Endothelial cell (in vitro differentiated cells): ENCODE measurements at regions not wholly inside any gene's neighbourhood (a gene's known extent, or its start where the extent isn't known, plus 50 kb on each side); places are given as distances from the start of the nearest gene placed in this dataset.
A peak's percentile ranks its signal among the peaks of the same experiment; 100 is the strongest.

Source experiments
- DNase-seq: peaks from one replicate; pipeline ENCODE4 v3.0.0; 2021; ENCODE audit warnings: low spot score
- H3K27ac Mint-ChIP-seq: one replicate; pipeline ENCODE4 v1.8.0; 2021; ENCODE audit warnings: mixed read lengths, inconsistent platforms; ENCODE audit not compliant: unreplicated experiment
- H3K27me3 Mint-ChIP-seq: one replicate; pipeline ENCODE4 v1.8.0; 2021; ENCODE audit warnings: mild to moderate bottlenecking, moderate library complexity, mixed read lengths, inconsistent platforms; ENCODE audit not compliant: unreplicated experiment
- H3K36me3 Mint-ChIP-seq: one replicate; pipeline ENCODE4 v1.8.0; 2021; ENCODE audit warnings: mild to moderate bottlenecking, low read depth, mixed read lengths, inconsistent platforms; ENCODE audit not compliant: unreplicated experiment
- H3K4me1 Mint-ChIP-seq: one replicate; pipeline ENCODE4 v1.8.0; 2021; ENCODE audit warnings: mild to moderate bottlenecking, mixed read lengths, inconsistent platforms; ENCODE audit not compliant: unreplicated experiment
- H3K4me3 Mint-ChIP-seq: one replicate; pipeline ENCODE4 v1.8.0; 2021; ENCODE audit warnings: mild to moderate bottlenecking, mixed read lengths, inconsistent platforms; ENCODE audit not compliant: unreplicated experiment
- H3K9me3 Mint-ChIP-seq: one replicate; pipeline ENCODE4 v1.8.0; 2021; ENCODE audit warnings: mixed read lengths, inconsistent platforms; ENCODE audit not compliant: unreplicated experiment
- TF ChIP-seq, protein P1 (sequence below): fragments of 200-600 bp; sonication (generic); IDR thresholded peaks from one replicate; pipeline ENCODE4 v1.5.0; 2021; ENCODE audit warnings: antibody characterized with exemption; ENCODE audit not compliant: unreplicated experiment

DNA sequence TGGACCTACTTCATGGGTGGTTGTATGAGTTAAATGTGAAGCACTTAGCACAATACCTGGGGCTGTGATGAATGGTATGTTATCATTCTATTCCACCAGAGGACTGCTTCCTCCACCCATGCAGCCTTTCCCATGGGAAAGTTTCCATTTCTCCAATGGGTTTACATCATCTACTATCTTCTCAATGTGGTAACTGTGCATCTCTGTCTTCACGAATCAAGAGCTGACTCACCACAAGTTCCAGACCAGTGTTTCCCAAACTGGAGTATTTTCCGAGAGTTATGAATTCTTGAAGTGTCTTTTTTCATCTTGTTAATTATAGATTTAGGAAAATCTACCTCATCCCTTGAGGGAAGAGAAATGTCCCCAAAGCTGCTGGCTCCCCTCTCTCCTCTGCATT, 182.8 kb downstream of the UNC5CL start:
- Mint-ChIP-seq H3K4me3 (no peak overlapping the region), H3K27me3 (peaks cover 2% of the 10 kb centered on the region), H3K36me3 (no peaks in the 10 kb centered on the region), H3K4me1 (no peaks in the 10 kb centered on the region), H3K9me3 (no peaks in the 10 kb centered on the region), H3K27ac (no peak overlapping the region)
- DNase-seq: no peak
- TF ChIP-seq, protein P1, sequence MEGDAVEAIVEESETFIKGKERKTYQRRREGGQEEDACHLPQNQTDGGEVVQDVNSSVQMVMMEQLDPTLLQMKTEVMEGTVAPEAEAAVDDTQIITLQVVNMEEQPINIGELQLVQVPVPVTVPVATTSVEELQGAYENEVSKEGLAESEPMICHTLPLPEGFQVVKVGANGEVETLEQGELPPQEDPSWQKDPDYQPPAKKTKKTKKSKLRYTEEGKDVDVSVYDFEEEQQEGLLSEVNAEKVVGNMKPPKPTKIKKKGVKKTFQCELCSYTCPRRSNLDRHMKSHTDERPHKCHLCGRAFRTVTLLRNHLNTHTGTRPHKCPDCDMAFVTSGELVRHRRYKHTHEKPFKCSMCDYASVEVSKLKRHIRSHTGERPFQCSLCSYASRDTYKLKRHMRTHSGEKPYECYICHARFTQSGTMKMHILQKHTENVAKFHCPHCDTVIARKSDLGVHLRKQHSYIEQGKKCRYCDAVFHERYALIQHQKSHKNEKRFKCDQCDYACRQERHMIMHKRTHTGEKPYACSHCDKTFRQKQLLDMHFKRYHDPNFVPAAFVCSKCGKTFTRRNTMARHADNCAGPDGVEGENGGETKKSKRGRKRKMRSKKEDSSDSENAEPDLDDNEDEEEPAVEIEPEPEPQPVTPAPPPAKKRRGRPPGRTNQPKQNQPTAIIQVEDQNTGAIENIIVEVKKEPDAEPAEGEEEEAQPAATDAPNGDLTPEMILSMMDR: no peak

DNA sequence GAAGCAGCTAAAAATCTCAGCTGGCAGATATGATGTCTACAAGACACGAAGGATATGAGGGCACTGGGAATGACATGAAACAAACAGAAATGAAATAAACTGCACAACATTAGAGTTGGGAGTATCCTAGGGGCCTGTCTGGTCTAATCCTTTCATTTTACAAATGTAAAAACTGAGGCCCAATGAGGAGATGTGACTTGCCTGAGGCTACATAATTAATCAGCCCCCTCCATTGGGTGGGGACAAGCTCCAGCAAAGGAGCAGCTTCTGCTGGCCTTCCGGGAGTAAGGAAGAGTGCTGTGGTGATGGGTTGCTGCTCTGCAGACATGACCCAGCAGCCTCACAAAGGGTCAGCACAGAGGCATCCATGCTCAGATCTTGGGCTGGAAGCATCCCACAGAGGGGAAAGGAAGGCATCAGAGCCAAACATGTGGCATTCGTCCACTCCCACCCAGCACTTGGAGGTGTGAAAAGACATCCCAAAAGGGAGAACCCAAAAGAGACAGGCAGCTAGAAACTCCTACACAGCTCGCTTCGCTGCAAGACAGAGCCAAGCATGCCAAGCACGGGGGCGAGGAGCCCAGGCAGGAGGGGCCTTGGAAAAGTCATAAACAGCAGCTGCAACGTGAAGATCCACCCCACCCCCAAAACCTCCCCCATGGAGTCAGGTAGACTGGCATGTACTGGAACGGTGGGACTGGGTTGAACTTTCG, 183.7 kb downstream of the UNC5CL start:
- H3K4me3 Mint-ChIP-seq: no peak overlapping the region
- DNase-seq: no peak
- no peaks in the 10 kb centered on the region for H3K9me3 Mint-ChIP-seq
- no peaks in the 10 kb centered on the region for H3K36me3 Mint-ChIP-seq
- peaks cover 2% of the 10 kb centered on the region for H3K27me3 Mint-ChIP-seq
- no peaks in the 10 kb centered on the region for H3K4me1 Mint-ChIP-seq
- no peak overlapping the region for H3K27ac Mint-ChIP-seq
- TF ChIP-seq, protein P1: no peak

DNA sequence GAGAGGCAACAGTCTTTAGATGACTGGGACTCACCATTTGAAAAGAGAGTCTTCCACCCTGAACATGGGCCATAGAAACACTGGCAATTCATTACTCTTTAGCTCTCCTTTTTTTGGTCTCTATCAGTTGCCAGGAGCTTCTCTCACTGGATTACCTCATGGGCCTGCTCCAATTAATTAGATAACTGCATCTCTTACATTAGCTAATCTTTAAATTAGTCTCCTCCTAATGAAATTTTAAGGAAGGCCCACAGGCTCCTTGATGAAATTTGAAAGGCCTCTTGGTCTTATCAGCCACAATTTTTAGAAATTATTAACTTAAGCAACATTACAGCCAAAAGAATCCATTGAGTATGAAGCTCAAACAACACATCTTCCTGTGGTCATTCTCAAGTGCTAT, 184.4 kb downstream of the UNC5CL start:
- Mint-ChIP-seq H3K9me3 (no peaks in the 10 kb centered on the region), H3K27me3 (peaks cover 2% of the 10 kb centered on the region), H3K4me3 (no peak overlapping the region), H3K4me1 (no peaks in the 10 kb centered on the region), H3K36me3 (no peaks in the 10 kb centered on the region), H3K27ac (no peak overlapping the region)
- TF ChIP-seq, protein P1: no peak
- DNase-seq: no peak

DNA sequence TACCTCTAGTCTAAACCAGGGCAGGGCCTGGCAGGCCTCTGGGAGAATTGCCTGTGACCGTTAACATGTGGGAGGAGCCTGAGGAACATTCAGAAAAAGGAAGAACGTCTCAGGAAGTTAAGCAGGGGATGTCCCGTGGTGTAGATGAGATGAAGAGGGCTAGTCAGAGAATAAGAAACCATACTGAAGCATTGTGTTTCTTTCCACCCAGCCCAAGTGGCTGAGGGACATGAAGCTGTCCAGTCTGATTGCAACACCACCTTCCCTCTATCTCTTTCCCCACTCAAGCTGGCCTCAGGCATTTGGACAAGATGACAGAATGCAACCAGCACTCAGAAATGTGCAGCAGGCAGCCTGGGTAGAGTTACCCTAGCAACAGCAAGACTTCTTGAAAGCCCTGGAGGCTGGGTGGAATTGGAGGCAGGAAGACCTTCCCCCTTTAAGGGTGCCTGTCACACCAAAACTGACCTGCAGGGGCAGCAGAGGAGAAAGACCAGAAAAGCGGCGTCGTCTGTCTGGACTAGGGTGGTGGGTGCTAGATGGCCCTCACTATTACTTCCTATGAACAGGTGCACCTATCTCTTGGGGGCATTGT, 186.1 kb downstream of the UNC5CL start:
- TF ChIP-seq, protein P1: peak; percentile 59
- peak; percentile 9 for DNase-seq
- no peaks in the 10 kb centered on the region for H3K4me1 Mint-ChIP-seq

DNA sequence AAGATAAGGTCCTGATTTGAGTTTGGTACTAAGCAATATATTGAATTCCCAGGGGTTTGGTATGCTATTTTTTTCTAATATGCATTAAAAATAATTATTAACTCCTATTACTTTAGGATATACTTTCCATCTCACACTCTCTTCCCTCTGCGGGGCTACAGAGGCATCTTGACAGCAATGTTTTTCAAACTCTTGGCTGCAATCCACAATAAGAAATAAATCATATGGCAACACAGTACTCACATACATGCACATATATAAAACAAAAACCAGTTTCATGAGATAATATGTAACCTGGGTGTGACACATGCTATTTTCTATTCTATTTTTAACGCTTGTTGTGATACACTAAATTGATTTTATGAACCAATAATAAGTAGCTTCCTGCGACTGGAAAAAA, 189.5 kb downstream of the UNC5CL start:
- Mint-ChIP-seq H3K36me3 (no peaks in the 10 kb centered on the region), H3K27me3 (no peaks in the 10 kb centered on the region), H3K27ac (no peak overlapping the region), H3K9me3 (no peaks in the 10 kb centered on the region), H3K4me1 (peaks cover 4% of the 10 kb centered on the region), H3K4me3 (no peak overlapping the region)
- no peak for DNase-seq
- TF ChIP-seq, protein P1: no peak

More for the DNA sequence above, 186.1 kb downstream of the UNC5CL start:
- Mint-ChIP-seq H3K36me3 (no peaks in the 10 kb centered on the region), H3K9me3 (no peaks in the 10 kb centered on the region), H3K27ac (no peak overlapping the region), H3K27me3 (peaks cover 2% of the 10 kb centered on the region), H3K4me3 (no peak overlapping the region)
